ENCODE measurements at regions not wholly inside any gene's neighbourhood (a gene's known extent, or its start where the extent isn't known, plus 50 kb on each side); places are given as distances from the start of the nearest gene placed in this dataset.

GRCh38 chr1:221169447-221169889, 290.2 kb downstream of the HLX start:
- TF ChIP-seq, protein P1, sequence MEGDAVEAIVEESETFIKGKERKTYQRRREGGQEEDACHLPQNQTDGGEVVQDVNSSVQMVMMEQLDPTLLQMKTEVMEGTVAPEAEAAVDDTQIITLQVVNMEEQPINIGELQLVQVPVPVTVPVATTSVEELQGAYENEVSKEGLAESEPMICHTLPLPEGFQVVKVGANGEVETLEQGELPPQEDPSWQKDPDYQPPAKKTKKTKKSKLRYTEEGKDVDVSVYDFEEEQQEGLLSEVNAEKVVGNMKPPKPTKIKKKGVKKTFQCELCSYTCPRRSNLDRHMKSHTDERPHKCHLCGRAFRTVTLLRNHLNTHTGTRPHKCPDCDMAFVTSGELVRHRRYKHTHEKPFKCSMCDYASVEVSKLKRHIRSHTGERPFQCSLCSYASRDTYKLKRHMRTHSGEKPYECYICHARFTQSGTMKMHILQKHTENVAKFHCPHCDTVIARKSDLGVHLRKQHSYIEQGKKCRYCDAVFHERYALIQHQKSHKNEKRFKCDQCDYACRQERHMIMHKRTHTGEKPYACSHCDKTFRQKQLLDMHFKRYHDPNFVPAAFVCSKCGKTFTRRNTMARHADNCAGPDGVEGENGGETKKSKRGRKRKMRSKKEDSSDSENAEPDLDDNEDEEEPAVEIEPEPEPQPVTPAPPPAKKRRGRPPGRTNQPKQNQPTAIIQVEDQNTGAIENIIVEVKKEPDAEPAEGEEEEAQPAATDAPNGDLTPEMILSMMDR (conservative IDR thresholded peaks at IDR 0.05): no peak
- TF ChIP-seq ZFX (IDR thresholded peaks at IDR 0.05): no peak
